Astrocyte (in vitro differentiated cells and primary cell): ENCODE measurements at regions not wholly inside any gene's neighbourhood (a gene's known extent, or its start where the extent isn't known, plus 50 kb on each side); places are given as distances from the start of the nearest gene placed in this dataset.

Experiments used
- EZH2 ChIP-seq: IDR thresholded peaks from 2 replicates; pipeline ENCODE4 v1.6.1; 2012; ENCODE audit warnings: mild to moderate bottlenecking, low read length, inconsistent platforms; ENCODE audit not compliant: insufficient read depth
- TF ChIP-seq, protein P1 (sequence below): IDR thresholded peaks from 2 replicates; pipeline ENCODE4 v1.5.1; 2011; ENCODE audit warnings: low read depth, mild to moderate bottlenecking, inconsistent platforms, low read length, moderate library complexity; ENCODE audit not compliant: insufficient read depth

DNA sequence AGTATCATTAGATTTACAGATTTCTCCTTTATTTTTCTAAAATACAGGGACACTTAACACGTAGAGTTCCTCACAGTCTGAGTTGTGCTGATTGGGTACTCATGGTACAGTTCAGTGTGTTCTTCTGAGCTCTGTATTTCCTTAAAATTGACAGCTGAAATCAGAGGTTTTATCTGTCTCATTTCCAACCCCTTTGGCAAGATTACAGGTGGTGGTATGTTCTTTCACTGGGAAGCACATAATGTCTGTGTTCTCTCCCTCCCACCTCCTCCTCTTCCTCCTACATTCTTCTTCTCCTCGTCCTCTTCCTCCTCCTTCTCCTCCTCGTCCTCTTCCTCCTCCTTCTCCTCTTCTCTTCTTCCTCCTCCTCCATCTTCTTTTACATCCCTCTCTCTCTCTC lies 99.5 kb upstream of the EEPD1 start:
- TF ChIP-seq, protein P1, sequence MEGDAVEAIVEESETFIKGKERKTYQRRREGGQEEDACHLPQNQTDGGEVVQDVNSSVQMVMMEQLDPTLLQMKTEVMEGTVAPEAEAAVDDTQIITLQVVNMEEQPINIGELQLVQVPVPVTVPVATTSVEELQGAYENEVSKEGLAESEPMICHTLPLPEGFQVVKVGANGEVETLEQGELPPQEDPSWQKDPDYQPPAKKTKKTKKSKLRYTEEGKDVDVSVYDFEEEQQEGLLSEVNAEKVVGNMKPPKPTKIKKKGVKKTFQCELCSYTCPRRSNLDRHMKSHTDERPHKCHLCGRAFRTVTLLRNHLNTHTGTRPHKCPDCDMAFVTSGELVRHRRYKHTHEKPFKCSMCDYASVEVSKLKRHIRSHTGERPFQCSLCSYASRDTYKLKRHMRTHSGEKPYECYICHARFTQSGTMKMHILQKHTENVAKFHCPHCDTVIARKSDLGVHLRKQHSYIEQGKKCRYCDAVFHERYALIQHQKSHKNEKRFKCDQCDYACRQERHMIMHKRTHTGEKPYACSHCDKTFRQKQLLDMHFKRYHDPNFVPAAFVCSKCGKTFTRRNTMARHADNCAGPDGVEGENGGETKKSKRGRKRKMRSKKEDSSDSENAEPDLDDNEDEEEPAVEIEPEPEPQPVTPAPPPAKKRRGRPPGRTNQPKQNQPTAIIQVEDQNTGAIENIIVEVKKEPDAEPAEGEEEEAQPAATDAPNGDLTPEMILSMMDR, result no peak
- TF ChIP-seq EZH2, result no peak
